SK-N-MC (cell line): ENCODE measurements at regions not wholly inside any gene's neighbourhood (a gene's known extent, or its start where the extent isn't known, plus 50 kb on each side); places are given as distances from the start of the nearest gene placed in this dataset.

Experiments
- EZH2 ChIP-seq: fragments of 200-600 bp; sonication (generic); IDR thresholded peaks from one replicate; pipeline ENCODE4 v1.6.1; 2017; ENCODE audit warnings: antibody characterized with exemption
- FOXP2 ChIP-seq: optimal IDR thresholded peaks from 2 replicates; pipeline ENCODE3; 2011; ENCODE audit warnings: mild to moderate bottlenecking, moderate library complexity; ENCODE audit not compliant: insufficient read depth; ENCODE audit errors: extremely low read length, control extremely low read depth
- POLR2AphosphoS5 ChIP-seq: IDR thresholded peaks from 2 replicates; pipeline ENCODE4 v1.6.1; 2012; ENCODE audit warnings: mild to moderate bottlenecking, low read depth, low read length, borderline replicate concordance

GRCh38 chr2:18639756-18640453 lies 50.5 kb upstream of the NT5C1B start:
- TF ChIP-seq EZH2 (no peak), POLR2AphosphoS5 (no peak), FOXP2 (no peak)
